ENCODE measurements at regions not wholly inside any gene's neighbourhood (a gene's known extent, or its start where the extent isn't known, plus 50 kb on each side); places are given as distances from the start of the nearest gene placed in this dataset.

- no peak for DNase-seq
Observed at GRCh38 chr20:57890202-57890800, 180.5 kb upstream of the PMEPA1 start.

- no peak for DNase-seq
Observed at GRCh38 chr20:57888591-57888990, 178.8 kb upstream of the PMEPA1 start.

- no peak for DNase-seq
Observed at GRCh38 chr20:57884956-57885355, 175.1 kb upstream of the PMEPA1 start.

- DNase-seq, result no peak
Observed at GRCh38 chr20:57883761-57884160, 173.9 kb upstream of the PMEPA1 start.

- DNase-seq, result no peak
Observed at GRCh38 chr20:57883224-57883623, 173.4 kb upstream of the PMEPA1 start.

- no peak for DNase-seq
Observed at GRCh38 chr20:57882451-57883161, 172.8 kb upstream of the PMEPA1 start.

GRCh38 chr20:57881466-57882385 lies 171.9 kb upstream of the PMEPA1 start:
- no peak for DNase-seq

GRCh38 chr20:57880571-57880892 lies 170.7 kb upstream of the PMEPA1 start:
- DNase-seq, result no peak

- no peak for DNase-seq
Observed at GRCh38 chr20:57879779-57880570, 170.2 kb upstream of the PMEPA1 start.

GRCh38 chr20:57879437-57879778 lies 169.6 kb upstream of the PMEPA1 start:
- DNase-seq, result no peak

GRCh38 chr20:57878786-57879424 lies 169.1 kb upstream of the PMEPA1 start:
- no peak for DNase-seq

- DNase-seq, result no peak
Observed at GRCh38 chr20:57877995-57878394, 168.2 kb upstream of the PMEPA1 start.

- DNase-seq, result no peak
Observed at GRCh38 chr20:57877131-57877824, 167.5 kb upstream of the PMEPA1 start.

- no peak for DNase-seq
Observed at GRCh38 chr20:57876163-57876562, 166.3 kb upstream of the PMEPA1 start.

- no peak for DNase-seq
Observed at GRCh38 chr20:57874141-57874540, 164.3 kb upstream of the PMEPA1 start.

GRCh38 chr20:57872816-57873409 lies 163.1 kb upstream of the PMEPA1 start:
- DNase-seq, result no peak

- DNase-seq, result no peak
Observed at GRCh38 chr20:57871237-57871632, 161.4 kb upstream of the PMEPA1 start.

GRCh38 chr20:57870597-57871236 lies 160.9 kb upstream of the PMEPA1 start:
- no peak for DNase-seq

- no peak for DNase-seq
Observed at GRCh38 chr20:57869951-57870315, 160.1 kb upstream of the PMEPA1 start.

- no peak for DNase-seq
Observed at GRCh38 chr20:57869291-57869950, 159.6 kb upstream of the PMEPA1 start.

GRCh38 chr20:57868310-57868709 lies 158.5 kb upstream of the PMEPA1 start:
- no peak for DNase-seq

Measured in NCI-H187 (cell line).